ENCODE measurements at regions not wholly inside any gene's neighbourhood (a gene's known extent, or its start where the extent isn't known, plus 50 kb on each side); places are given as distances from the start of the nearest gene placed in this dataset.

GRCh38 chr3:189057369-189057768 lies 114.4 kb upstream of the TPRG1 start:
- TF ChIP-seq CTCF (IDR thresholded peaks at IDR 0.05) (no peak), POLR2A (IDR thresholded peaks at IDR 0.05; ENCODE audit: low read depth) (no peak)

Data from esophagus muscularis mucosa (tissue), 3 donors.